ENCODE measurements at regions not wholly inside any gene's neighbourhood (a gene's known extent, or its start where the extent isn't known, plus 50 kb on each side); places are given as distances from the start of the nearest gene placed in this dataset.

DNA sequence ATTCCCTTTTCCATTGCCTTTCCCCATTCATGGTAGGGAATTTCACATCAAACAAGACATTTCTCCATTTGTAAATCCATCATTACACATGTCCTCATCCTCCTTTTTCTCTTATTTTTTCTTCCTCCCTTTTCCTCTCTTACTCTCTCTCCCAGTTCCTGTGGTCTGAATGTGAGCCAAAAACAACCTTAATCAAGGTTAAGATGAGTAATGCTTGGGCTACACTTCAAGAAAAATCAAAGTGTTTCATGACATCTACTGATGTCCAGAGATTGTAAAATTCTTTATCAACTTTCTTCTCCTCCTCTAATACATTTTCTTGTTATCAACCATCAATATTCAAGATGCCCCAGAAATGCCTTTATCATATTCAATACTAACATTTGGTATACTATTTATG lies 172.5 kb upstream of the PRNP start:
- Histone ChIP-seq H3K27me3 (ENCODE audit: low read length) (no peaks in the 10 kb centered on the region), H3K4me1 (ENCODE audit: low read length) (no peaks in the 10 kb centered on the region), H4K20me1 (ENCODE audit: insufficient read depth, low read depth, low read length) (no peaks in the 10 kb centered on the region), H3K79me2 (ENCODE audit: low read length) (no peaks in the 10 kb centered on the region), H3K4me3 (ENCODE audit: low read length) (no peak overlapping the region), H3K27ac (ENCODE audit: low read length) (no peak overlapping the region), H2AFZ (ENCODE audit: low read length) (no peak overlapping the region), H3K9me3 (ENCODE audit: low read length) (no peaks in the 10 kb centered on the region), H3K36me3 (ENCODE audit: insufficient read depth, low read length) (no peaks in the 10 kb centered on the region), H3K4me2 (ENCODE audit: low read depth, low read length, poor library complexity, severe bottlenecking) (no peak overlapping the region), H3K9ac (ENCODE audit: low read length) (no peak overlapping the region), H3K9me2 (replicated peaks; ENCODE audit: insufficient read depth, low read length) (no peaks in the 10 kb centered on the region)
- no peak for DNase-seq

DNA sequence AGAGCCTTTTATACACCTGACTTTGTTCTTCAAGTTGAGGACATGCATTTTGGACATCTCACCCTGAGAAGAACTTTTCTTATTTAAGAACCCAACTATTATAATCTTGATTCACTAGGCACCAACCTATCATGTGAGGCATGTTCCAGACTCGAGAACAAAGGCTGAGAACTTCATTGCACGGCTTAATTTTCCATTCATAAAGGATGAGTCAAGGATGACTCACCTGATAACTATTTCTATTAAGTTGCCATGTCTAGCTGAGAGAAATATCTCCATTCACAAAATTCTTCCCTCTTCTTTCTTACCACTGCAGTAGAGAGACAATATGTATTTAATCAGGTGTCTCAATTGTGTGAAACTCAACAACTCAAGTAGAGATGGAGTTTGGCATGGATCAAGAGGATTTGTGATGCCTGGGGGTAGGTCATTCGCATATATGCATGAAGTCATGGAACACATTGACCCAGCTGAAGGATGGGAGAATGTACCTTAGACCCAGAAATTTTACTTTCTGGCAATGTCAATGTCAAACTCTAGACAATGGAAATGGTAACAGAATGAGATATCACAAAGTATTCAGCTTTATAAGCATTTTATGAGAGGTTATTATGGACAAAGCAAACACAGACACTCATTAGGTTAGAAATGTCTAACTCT lies 173.2 kb upstream of the PRNP start:
- no peak for DNase-seq
- Histone ChIP-seq H3K79me2 (ENCODE audit: low read length) (no peaks in the 10 kb centered on the region), H3K9me2 (replicated peaks; ENCODE audit: insufficient read depth, low read length) (no peaks in the 10 kb centered on the region), H3K4me1 (ENCODE audit: low read length) (no peaks in the 10 kb centered on the region), H2AFZ (ENCODE audit: low read length) (no peak overlapping the region), H3K9ac (ENCODE audit: low read length) (no peak overlapping the region), H3K27ac (ENCODE audit: low read length) (no peak overlapping the region), H3K36me3 (ENCODE audit: insufficient read depth, low read length) (no peaks in the 10 kb centered on the region), H3K9me3 (ENCODE audit: low read length) (no peaks in the 10 kb centered on the region), H3K27me3 (ENCODE audit: low read length) (no peaks in the 10 kb centered on the region), H3K4me2 (ENCODE audit: low read depth, low read length, poor library complexity, severe bottlenecking) (no peak overlapping the region), H3K4me3 (ENCODE audit: low read length) (no peak overlapping the region), H4K20me1 (ENCODE audit: insufficient read depth, low read depth, low read length) (no peaks in the 10 kb centered on the region)

DNA sequence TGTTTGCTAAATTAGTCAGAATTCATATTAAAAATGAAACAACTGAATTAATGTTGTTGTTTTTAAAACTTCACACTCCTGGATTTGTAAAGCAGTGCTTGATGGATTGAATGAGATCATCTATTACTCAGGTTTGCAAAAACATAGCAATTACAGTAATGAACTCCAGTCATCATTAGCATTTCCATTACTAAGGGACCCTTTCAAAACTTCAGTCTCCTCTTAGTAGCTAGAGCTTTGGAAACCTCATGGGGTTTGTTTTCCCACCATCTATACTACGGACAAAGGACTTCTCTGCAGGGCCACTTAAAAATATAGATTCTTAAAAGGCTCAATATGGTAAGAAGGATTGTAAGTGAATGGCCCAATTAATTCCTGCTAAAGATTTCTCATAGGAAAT lies 174.5 kb upstream of the PRNP start:
- Histone ChIP-seq H4K20me1 (ENCODE audit: insufficient read depth, low read depth, low read length) (no peaks in the 10 kb centered on the region), H3K4me2 (ENCODE audit: low read depth, low read length, poor library complexity, severe bottlenecking) (no peak overlapping the region), H3K9me3 (ENCODE audit: low read length) (no peaks in the 10 kb centered on the region), H2AFZ (ENCODE audit: low read length) (no peak overlapping the region), H3K27me3 (ENCODE audit: low read length) (no peaks in the 10 kb centered on the region), H3K27ac (ENCODE audit: low read length) (no peak overlapping the region), H3K79me2 (ENCODE audit: low read length) (no peaks in the 10 kb centered on the region), H3K4me3 (ENCODE audit: low read length) (no peak overlapping the region), H3K9ac (ENCODE audit: low read length) (no peak overlapping the region), H3K36me3 (ENCODE audit: insufficient read depth, low read length) (no peaks in the 10 kb centered on the region), H3K9me2 (replicated peaks; ENCODE audit: insufficient read depth, low read length) (no peaks in the 10 kb centered on the region), H3K4me1 (ENCODE audit: low read length) (no peaks in the 10 kb centered on the region)
- DNase-seq: no peak

DNA sequence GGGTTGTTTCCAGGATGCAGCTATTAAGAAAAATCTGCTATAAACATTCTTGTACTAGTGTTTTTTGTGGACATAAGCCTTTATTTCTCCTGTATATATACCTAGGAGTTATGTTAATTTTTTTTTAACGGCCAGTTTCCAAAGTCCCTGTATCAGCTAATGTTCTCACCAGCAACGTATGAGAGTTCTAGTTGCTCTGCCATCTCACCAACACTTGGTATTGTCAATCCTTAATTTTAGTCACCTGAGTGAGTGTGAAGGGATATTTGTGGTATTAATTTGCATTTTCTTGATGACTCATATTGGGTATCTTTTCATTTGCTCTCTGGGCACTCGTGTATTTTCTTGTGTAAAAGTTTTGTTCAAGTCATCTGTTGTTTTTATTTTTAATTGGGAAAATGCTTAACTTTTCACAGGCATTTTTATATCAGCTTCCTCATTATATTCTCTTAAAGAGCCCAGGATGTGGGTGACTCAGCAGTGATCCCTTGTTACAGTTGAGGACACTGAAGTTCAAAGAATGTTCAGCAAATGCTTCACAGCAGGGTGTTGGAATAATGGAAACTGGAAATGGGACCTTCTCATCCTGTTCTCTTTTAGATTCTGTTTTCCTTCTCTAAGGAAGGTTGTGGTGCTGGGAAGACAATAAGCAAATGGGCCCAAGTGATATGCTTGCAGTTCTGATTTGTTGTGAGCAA lies 176.3 kb upstream of the PRNP start:
- Histone ChIP-seq H3K27ac (ENCODE audit: low read length) (no peak overlapping the region), H4K20me1 (ENCODE audit: insufficient read depth, low read depth, low read length) (no peaks in the 10 kb centered on the region), H3K9ac (ENCODE audit: low read length) (no peak overlapping the region), H2AFZ (ENCODE audit: low read length) (no peak overlapping the region), H3K27me3 (ENCODE audit: low read length) (no peaks in the 10 kb centered on the region), H3K9me3 (ENCODE audit: low read length) (no peaks in the 10 kb centered on the region), H3K9me2 (replicated peaks; ENCODE audit: insufficient read depth, low read length) (no peaks in the 10 kb centered on the region), H3K79me2 (ENCODE audit: low read length) (no peaks in the 10 kb centered on the region), H3K36me3 (ENCODE audit: insufficient read depth, low read length) (no peaks in the 10 kb centered on the region), H3K4me1 (ENCODE audit: low read length) (no peaks in the 10 kb centered on the region), H3K4me2 (ENCODE audit: low read depth, low read length, poor library complexity, severe bottlenecking) (no peak overlapping the region), H3K4me3 (ENCODE audit: low read length) (no peak overlapping the region)
- DNase-seq: no peak

DNA sequence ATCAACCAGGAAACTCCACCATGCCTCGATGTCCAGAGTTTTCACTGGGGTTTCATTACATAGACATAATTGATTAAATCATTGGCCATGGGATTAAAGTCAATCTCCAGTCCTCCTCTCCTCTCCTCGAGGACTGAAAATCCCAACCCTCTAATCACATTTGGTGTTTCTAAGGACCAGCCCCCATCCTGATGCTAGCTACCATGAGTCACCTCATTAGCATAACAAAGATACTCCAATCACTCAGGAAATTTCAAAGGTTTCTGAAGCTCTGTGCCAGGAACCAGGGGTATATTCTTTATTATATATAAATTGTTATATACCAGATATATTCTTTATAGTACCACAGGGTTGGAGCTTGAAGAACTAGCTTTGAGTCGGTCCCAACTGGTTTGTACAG lies 177.5 kb upstream of the PRNP start:
- Histone ChIP-seq H3K36me3 (ENCODE audit: insufficient read depth, low read length) (no peaks in the 10 kb centered on the region), H3K27ac (ENCODE audit: low read length) (no peak overlapping the region), H3K9me3 (ENCODE audit: low read length) (no peaks in the 10 kb centered on the region), H4K20me1 (ENCODE audit: insufficient read depth, low read depth, low read length) (no peaks in the 10 kb centered on the region), H3K9me2 (replicated peaks; ENCODE audit: insufficient read depth, low read length) (no peaks in the 10 kb centered on the region), H3K4me1 (ENCODE audit: low read length) (no peaks in the 10 kb centered on the region), H2AFZ (ENCODE audit: low read length) (no peak overlapping the region), H3K27me3 (ENCODE audit: low read length) (no peaks in the 10 kb centered on the region), H3K4me3 (ENCODE audit: low read length) (no peak overlapping the region), H3K9ac (ENCODE audit: low read length) (no peak overlapping the region), H3K79me2 (ENCODE audit: low read length) (no peaks in the 10 kb centered on the region), H3K4me2 (ENCODE audit: low read depth, low read length, poor library complexity, severe bottlenecking) (no peak overlapping the region)
- no peak for DNase-seq

DNA sequence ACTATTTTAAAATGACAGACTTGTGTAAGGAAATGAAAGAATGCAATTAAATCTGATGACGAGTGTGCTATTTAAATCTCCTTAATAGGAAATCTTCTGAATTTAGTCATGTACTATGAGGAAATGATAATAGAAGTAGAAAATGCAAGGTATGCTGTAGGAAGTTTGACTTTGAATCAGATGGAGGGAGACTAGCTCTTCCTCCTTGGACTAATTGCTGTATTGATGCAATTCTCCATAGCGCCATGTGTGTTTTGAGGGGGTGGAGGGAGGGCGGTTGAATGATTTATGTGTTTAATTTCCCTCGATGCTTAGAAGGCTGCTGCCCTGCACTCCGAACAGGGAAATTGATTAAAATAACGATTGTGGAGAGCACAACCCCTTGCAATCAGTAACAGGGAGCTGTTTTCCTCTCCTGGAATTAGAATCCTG lies 179.0 kb upstream of the PRNP start:
- H2AFZ ChIP-seq (ENCODE audit: low read length): no peak overlapping the region
- no peaks in the 10 kb centered on the region for H3K27me3 ChIP-seq (ENCODE audit: low read length)
- H3K4me2 ChIP-seq (ENCODE audit: low read depth, low read length, poor library complexity, severe bottlenecking): no peak overlapping the region
- DNase-seq: no peak
- no peak overlapping the region for H3K27ac ChIP-seq (ENCODE audit: low read length)
- no peaks in the 10 kb centered on the region for H3K79me2 ChIP-seq (ENCODE audit: low read length)
- H4K20me1 ChIP-seq (ENCODE audit: insufficient read depth, low read depth, low read length): no peaks in the 10 kb centered on the region
- no peak overlapping the region for H3K9ac ChIP-seq (ENCODE audit: low read length)
- no peaks in the 10 kb centered on the region for H3K9me3 ChIP-seq (ENCODE audit: low read length)
- no peaks in the 10 kb centered on the region for H3K4me1 ChIP-seq (ENCODE audit: low read length)
- no peaks in the 10 kb centered on the region for H3K36me3 ChIP-seq (ENCODE audit: insufficient read depth, low read length)
- no peak overlapping the region for H3K4me3 ChIP-seq (ENCODE audit: low read length)
- H3K9me2 ChIP-seq (replicated peaks; ENCODE audit: insufficient read depth, low read length): no peaks in the 10 kb centered on the region

DNA sequence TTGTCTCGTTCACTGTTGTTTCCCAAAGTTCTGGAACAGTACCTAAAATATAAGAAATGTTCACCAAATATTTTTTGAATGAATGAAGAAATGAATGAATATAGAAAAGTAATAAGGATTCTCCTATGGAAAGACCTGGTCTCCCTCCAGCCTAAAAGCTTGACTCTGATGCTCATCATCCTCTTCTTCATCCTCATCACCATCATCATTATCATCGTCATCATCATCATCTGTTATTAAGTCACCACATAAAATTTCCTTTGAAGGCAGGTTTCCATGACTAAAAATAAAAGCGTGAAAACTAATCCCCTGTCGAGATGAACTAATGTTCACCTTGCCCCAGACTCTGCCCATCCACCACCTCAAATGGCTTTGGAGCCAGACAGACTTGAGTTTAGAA lies 181.4 kb upstream of the PRNP start:
- H4K20me1 ChIP-seq (ENCODE audit: insufficient read depth, low read depth, low read length): no peaks in the 10 kb centered on the region
- H3K4me3 ChIP-seq (ENCODE audit: low read length): no peak overlapping the region
- no peak overlapping the region for H2AFZ ChIP-seq (ENCODE audit: low read length)
- no peaks in the 10 kb centered on the region for H3K4me1 ChIP-seq (ENCODE audit: low read length)
- no peaks in the 10 kb centered on the region for H3K9me2 ChIP-seq (replicated peaks; ENCODE audit: insufficient read depth, low read length)
- H3K79me2 ChIP-seq (ENCODE audit: low read length): no peaks in the 10 kb centered on the region
- H3K36me3 ChIP-seq (ENCODE audit: insufficient read depth, low read length): no peaks in the 10 kb centered on the region
- H3K9ac ChIP-seq (ENCODE audit: low read length): no peak overlapping the region
- H3K9me3 ChIP-seq (ENCODE audit: low read length): no peaks in the 10 kb centered on the region
- H3K4me2 ChIP-seq (ENCODE audit: low read depth, low read length, poor library complexity, severe bottlenecking): no peak overlapping the region
- no peak for DNase-seq
- H3K27me3 ChIP-seq (ENCODE audit: low read length): no peaks in the 10 kb centered on the region
- no peak overlapping the region for H3K27ac ChIP-seq (ENCODE audit: low read length)

DNA sequence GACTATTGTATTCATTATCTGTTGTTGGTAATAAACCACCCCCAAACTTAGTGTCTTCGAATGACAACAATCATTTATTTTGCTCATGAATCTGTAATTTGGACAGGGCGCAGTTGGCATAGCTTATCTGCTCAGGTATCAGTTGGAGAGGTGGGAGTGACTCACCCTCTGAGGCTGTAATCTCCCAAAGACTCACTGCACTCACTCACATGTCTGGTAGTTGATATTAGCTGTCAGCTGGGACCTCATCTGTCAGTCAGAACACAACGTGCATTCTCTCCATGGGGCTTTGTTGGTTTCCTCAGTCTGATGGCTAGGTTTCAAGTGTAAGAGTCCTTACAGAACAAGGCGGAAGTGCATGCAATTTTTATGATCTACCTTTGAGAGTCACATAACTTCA lies 183.5 kb upstream of the PRNP start:
- Histone ChIP-seq H3K4me3 (ENCODE audit: low read length) (no peak overlapping the region), H3K9ac (ENCODE audit: low read length) (no peak overlapping the region), H3K79me2 (ENCODE audit: low read length) (no peaks in the 10 kb centered on the region), H3K27me3 (ENCODE audit: low read length) (no peaks in the 10 kb centered on the region), H2AFZ (ENCODE audit: low read length) (no peak overlapping the region), H3K27ac (ENCODE audit: low read length) (no peak overlapping the region), H3K36me3 (ENCODE audit: insufficient read depth, low read length) (no peaks in the 10 kb centered on the region), H3K9me3 (ENCODE audit: low read length) (no peaks in the 10 kb centered on the region), H3K9me2 (replicated peaks; ENCODE audit: insufficient read depth, low read length) (no peaks in the 10 kb centered on the region), H3K4me1 (ENCODE audit: low read length) (no peaks in the 10 kb centered on the region), H4K20me1 (ENCODE audit: insufficient read depth, low read depth, low read length) (no peaks in the 10 kb centered on the region), H3K4me2 (ENCODE audit: low read depth, low read length, poor library complexity, severe bottlenecking) (no peak overlapping the region)
- DNase-seq: no peak
